GM12878 (cell line): ENCODE measurements at regions not wholly inside any gene's neighbourhood (a gene's known extent, or its start where the extent isn't known, plus 50 kb on each side); places are given as distances from the start of the nearest gene placed in this dataset.
"Not testable (repeated sequence)": the region's sequence is repeated elsewhere in the genome, so short reads cannot be mapped to it uniquely, and the experiment has no call there.

Source experiments
- ATAC-seq: fragments of 200-7000 bp; cut with Tn5 transposase; 3 replicates; pipeline ENCODE4 v1.9.1; 2020; ENCODE audit warnings: mild to moderate bottlenecking, moderate library complexity
- BruUV-seq: library from RNA; stranded (reverse); fragments of 400-500 nt; replicated peaks from 2 replicates; lab custom pipeline; 2021; lab: Mats Ljungman, UMichigan
- CTCF ChIA-PET: fragments of 300-600 bp; sonication (Branson Sonifier 250); formaldehyde crosslinking; extraction: SDS; loops from one replicate; lab custom pipeline; 2021; ENCODE audit warnings: inconsistent platforms; lab: Yijun Ruan, JAX
- POLR2A ChIA-PET: fragments of 350-600 bp; formaldehyde crosslinking; extraction: SDS; loops from one replicate; lab custom pipeline; 2021; ENCODE audit warnings: inconsistent platforms; lab: Charles Lee
- RAD21 ChIA-PET: fragments of 300-600 bp; sonication (Branson Sonifier 250); formaldehyde crosslinking; loops from one replicate; lab custom pipeline; 2023; ENCODE audit warnings: antibody characterized with exemption; ENCODE audit not compliant: unreplicated experiment; lab: Charles Lee
- SMC1A ChIA-PET: fragments of 300-600 bp; sonication (Branson Sonifier 250); formaldehyde crosslinking; loops from one replicate; lab custom pipeline; 2023; ENCODE audit not compliant: unreplicated experiment, uncharacterized antibody; lab: Charles Lee
- DNase-seq: peaks from one replicate; pipeline ENCODE4 v3.0.0-alpha.2; 2011; ENCODE audit warnings: low read depth, low spot score
- FAIRE-seq: peaks from 3 replicates; lab custom pipeline; 2011; peaks lifted over from hg19 to GRCh38; lab: Jason Lieb, UNC
- H2AFZ ChIP-seq: 2 replicates; pipeline ENCODE4 v1.6.0; 2011; ENCODE audit warnings: low read depth, low read length, control low read depth; ENCODE audit not compliant: control insufficient read depth
- H3K27ac ChIP-seq: 2 replicates; pipeline ENCODE4 v1.5.1; 2011; ENCODE audit warnings: control low read depth; ENCODE audit not compliant: control insufficient read depth, insufficient read depth
- H3K27me3 ChIP-seq, 2 experiments: replicated peaks in 1 of 2; 2 replicates each; pipeline versions ENCODE4 v1.6.0 to v1.6.1; 2011; ENCODE audit warnings: low read length in 1 of 2; ENCODE audit not compliant: control insufficient read depth in 2 of 2, insufficient read depth in 2 of 2
- H3K36me3 ChIP-seq, 2 experiments: 2 replicates each; pipeline ENCODE4 v1.5.1; 2011; ENCODE audit warnings: low read length in 1 of 2; ENCODE audit not compliant: control insufficient read depth in 2 of 2, insufficient read depth in 2 of 2
- H3K4me1 ChIP-seq: 2 replicates; pipeline ENCODE4 v1.6.1; 2011; ENCODE audit warnings: mild to moderate bottlenecking, low read length, moderate library complexity, mixed read lengths; ENCODE audit not compliant: control insufficient read depth, insufficient read depth
- H3K4me2 ChIP-seq: 2 replicates; pipeline ENCODE4 v1.6.0; 2011; ENCODE audit warnings: control low read depth; ENCODE audit not compliant: control insufficient read depth, insufficient read depth
- H3K4me3 ChIP-seq: fragments of 200-600 bp; sonication (generic); 2 replicates; pipeline ENCODE4 v1.5.1; 2016
- H3K79me2 ChIP-seq: 2 replicates; pipeline ENCODE4 v1.6.0; 2011; ENCODE audit warnings: low read length; ENCODE audit not compliant: control insufficient read depth, insufficient read depth
- H3K9ac ChIP-seq: 2 replicates; pipeline ENCODE4 v1.8.0; 2011; ENCODE audit warnings: low read length, control low read depth, mixed read lengths; ENCODE audit not compliant: control insufficient read depth, insufficient read depth
- H3K9me3 ChIP-seq: replicated peaks from 3 replicates; pipeline ENCODE4 v1.5.1; 2011; ENCODE audit warnings: mild to moderate bottlenecking, low read length; ENCODE audit not compliant: control insufficient read depth, insufficient read depth
- H4K20me1 ChIP-seq: 2 replicates; pipeline ENCODE4 v1.6.0; 2011; ENCODE audit not compliant: control insufficient read depth, insufficient read depth
- POLR2AphosphoS5 ChIP-seq: IDR thresholded peaks from 2 replicates; pipeline ENCODE4 v1.6.1; 2011; ENCODE audit warnings: mild to moderate bottlenecking, low read length, inconsistent platforms
- RB1 ChIP-seq: fragments of 450-650 bp; formaldehyde crosslinking; IDR thresholded peaks from 2 replicates; pipeline ENCODE4 v1.6.1; 2017; ENCODE audit warnings: mild to moderate bottlenecking, borderline replicate concordance
- ZBTB40 ChIP-seq: fragments of 450-650 bp; IDR thresholded peaks from 2 replicates; pipeline ENCODE4 v1.6.1; 2016; ENCODE audit warnings: mild to moderate bottlenecking, moderate library complexity, borderline replicate concordance
- WGBS: methylation state at CpG from one replicate; pipeline ENCODE4 v1.1.6; 2016; ENCODE audit warnings: low lambda C conversion rate; ENCODE audit not compliant: insufficient replicate concordance, insufficient coverage; ENCODE audit errors: missing lambda C conversion rate; 5-methylcytosine and 5-hydroxymethylcytosine counted together
- in situ Hi-C: fragments of 300-500 bp; cut with MboI; formaldehyde crosslinking; loops from 9 replicates; pipeline ENCODE4 v1.14.3; 2018; ENCODE audit warnings: mixed read lengths
- intact Hi-C: fragments of 100-400 bp; cut with micrococcal nuclease; formaldehyde crosslinking; loops from one replicate; pipeline ENCODE4 v1.14.2; 2022; ENCODE audit not compliant: unreplicated experiment

GRCh38 chr21:36231444-36231843 is 74.8 kb downstream of the DOP1B start:
- in situ Hi-C loops, H3K27me3 ChIP-seq, H3K9ac ChIP-seq, BruUV-seq, H3K36me3 ChIP-seq, RAD21 ChIA-PET, H3K27ac ChIP-seq, ATAC-seq, DNase-seq, POLR2A ChIA-PET, H3K79me2 ChIP-seq, H4K20me1 ChIP-seq, H3K9me3 ChIP-seq, intact Hi-C loops, H3K4me1 ChIP-seq, H3K4me2 ChIP-seq, CTCF ChIA-PET, H2AFZ ChIP-seq, FAIRE-seq, H3K4me3 ChIP-seq: not testable (repeated sequence)
- SMC1A ChIA-PET = interaction anchor here (0.9 kb wide), 1 partner anchor 22 kb away, joined by 3 read pairs; no protein-coding TSS in a partner anchor
- no CpG with 5 or more reads among the region's 3 CpGs for WGBS
- TF ChIP-seq ZBTB40 = peak; percentile 43; the same call in 1 of the 2 replicates

- no peak for FAIRE-seq
- H3K9me3 ChIP-seq = no peaks in the 10 kb centered on the region
- in situ Hi-C loops = no loop called here
- no peaks in the 10 kb centered on the region for H3K36me3 ChIP-seq
- no peaks in the 10 kb centered on the region for H4K20me1 ChIP-seq
- RAD21 ChIA-PET = no interaction called here
- H2AFZ ChIP-seq = no peak overlapping the region
- H3K4me2 ChIP-seq = no peak overlapping the region
- POLR2A ChIA-PET = no interaction called here
- no peaks in the 10 kb centered on the region for H3K27me3 ChIP-seq
- no peak overlapping the region for H3K4me3 ChIP-seq
- ATAC-seq = no peak
- H3K4me1 ChIP-seq = peaks cover 6% of the 10 kb centered on the region
- intact Hi-C loops = no loop called here
- no TSS peak for BruUV-seq
- CTCF ChIA-PET = no interaction called here
- no peak overlapping the region for H3K27ac ChIP-seq
- SMC1A ChIA-PET = interaction anchor here (1.3 kb wide), 1 partner anchor 9 kb away, joined by 3 read pairs; no protein-coding TSS in a partner anchor
- H3K9ac ChIP-seq = no peak overlapping the region
- WGBS = 81% methylated on average over 9 of the region's 9 CpGs
- DNase-seq = no peak
- no peak for TF ChIP-seq RB1
- TF ChIP-seq POLR2AphosphoS5 = no peak
- H3K79me2 ChIP-seq = no peaks in the 10 kb centered on the region
Observed at GRCh38 chr21:36232641-36233040, 76.0 kb downstream of the DOP1B start.
